ENCODE measurements at regions not wholly inside any gene's neighbourhood (a gene's known extent, or its start where the extent isn't known, plus 50 kb on each side); places are given as distances from the start of the nearest gene placed in this dataset.

- H3K36me3 ChIP-seq (ENCODE audit: control insufficient read depth in 4 of 4, insufficient read depth in 4 of 4, low read length in 4 of 4), result no peaks in the 10 kb centered on the region
- DNase-seq (no peak), ATAC-seq (ENCODE audit: insufficient read depth, low FRiP score) (no peak)
- H3K27me3 ChIP-seq (ENCODE audit: control insufficient read depth in 3 of 3, insufficient read depth in 3 of 3, low read length in 2 of 3), result peaks cover 0 to 7% (median 0%) of the 10 kb centered on the region in 3 donors
- peaks cover 0 to 5% (median 0%) of the 10 kb centered on the region in 4 donors for H3K9me3 ChIP-seq (ENCODE audit: control insufficient read depth in 4 of 4, insufficient read depth in 3 of 4, low read length in 3 of 4)
- TF ChIP-seq CTCF (IDR thresholded peaks at IDR 0.05; ENCODE audit: control extremely low read depth, extremely low read depth), result no peak
- no peak overlapping the region for H3K4me3 ChIP-seq
- H3K9ac ChIP-seq (ENCODE audit: insufficient read depth in 1 of 2, low read length in 2 of 2), result no peak overlapping the region
- H3K27ac ChIP-seq (ENCODE audit: low read depth in 1 of 2, low read length in 1 of 2), result no peak overlapping the region
- H3K4me1 ChIP-seq (ENCODE audit: control insufficient read depth in 5 of 5, insufficient read depth in 5 of 5, low read length in 5 of 5), result peaks cover 0 to 13% (median 0%) of the 10 kb centered on the region in 5 donors
- WGBS, 2 donors, result 68 to 76% methylated on average over 5 of the region's 5 CpGs
Observed at GRCh38 chr5:174336479-174336878, 291.0 kb downstream of the NSG2 start.

GRCh38 chr5:174337276-174338184 is 292.0 kb downstream of the NSG2 start:
- peaks cover 0 to 5% (median 0%) of the 10 kb centered on the region in 4 donors for H3K9me3 ChIP-seq (ENCODE audit: control insufficient read depth in 4 of 4, insufficient read depth in 3 of 4, low read length in 3 of 4)
- no peak overlapping the region for H3K9ac ChIP-seq (ENCODE audit: insufficient read depth in 1 of 2, low read length in 2 of 2)
- DNase-seq (peak; percentile 27 to 65 (median 38)), ATAC-seq (ENCODE audit: insufficient read depth, low FRiP score) (no peak)
- H3K4me1 ChIP-seq (ENCODE audit: control insufficient read depth in 5 of 5, insufficient read depth in 5 of 5, low read length in 5 of 5), result peaks cover 0 to 13% (median 0%) of the 10 kb centered on the region in 5 donors
- H3K27ac ChIP-seq (ENCODE audit: low read depth in 1 of 2, low read length in 1 of 2), result no peak overlapping the region
- 37 to 43% methylated on average over 18 of the region's 18 CpGs for WGBS, 2 donors
- H3K27me3 ChIP-seq (ENCODE audit: control insufficient read depth in 3 of 3, insufficient read depth in 3 of 3, low read length in 2 of 3), result peaks cover 0 to 7% (median 0%) of the 10 kb centered on the region in 3 donors
- H3K4me3 ChIP-seq, result no peak overlapping the region
- TF ChIP-seq CTCF (IDR thresholded peaks at IDR 0.05; ENCODE audit: control extremely low read depth, extremely low read depth), result no peak
- no peaks in the 10 kb centered on the region for H3K36me3 ChIP-seq (ENCODE audit: control insufficient read depth in 4 of 4, insufficient read depth in 4 of 4, low read length in 4 of 4)

- no peak for TF ChIP-seq CTCF (IDR thresholded peaks at IDR 0.05; ENCODE audit: control extremely low read depth, extremely low read depth)
- H3K27ac ChIP-seq (ENCODE audit: low read depth in 1 of 2, low read length in 1 of 2), result no peak overlapping the region
- 33 to 38% methylated on average over 13 of the region's 13 CpGs for WGBS, 2 donors
- H3K36me3 ChIP-seq (ENCODE audit: control insufficient read depth in 4 of 4, insufficient read depth in 4 of 4, low read length in 4 of 4), result no peaks in the 10 kb centered on the region
- no peak overlapping the region for H3K4me3 ChIP-seq
- H3K4me1 ChIP-seq (ENCODE audit: control insufficient read depth in 5 of 5, insufficient read depth in 5 of 5, low read length in 5 of 5), result peaks cover 0 to 13% (median 0%) of the 10 kb centered on the region in 5 donors
- H3K9ac ChIP-seq (ENCODE audit: insufficient read depth in 1 of 2, low read length in 2 of 2), result no peak overlapping the region
- peaks cover 0 to 5% (median 0%) of the 10 kb centered on the region in 4 donors for H3K9me3 ChIP-seq (ENCODE audit: control insufficient read depth in 4 of 4, insufficient read depth in 3 of 4, low read length in 3 of 4)
- DNase-seq (no peak), ATAC-seq (ENCODE audit: insufficient read depth, low FRiP score) (no peak)
- peaks cover 0 to 7% (median 0%) of the 10 kb centered on the region in 3 donors for H3K27me3 ChIP-seq (ENCODE audit: control insufficient read depth in 3 of 3, insufficient read depth in 3 of 3, low read length in 2 of 3)
Observed at GRCh38 chr5:174338185-174339010, 292.9 kb downstream of the NSG2 start.
